A549 (cell line): ENCODE measurements at regions not wholly inside any gene's neighbourhood (a gene's known extent, or its start where the extent isn't known, plus 50 kb on each side); places are given as distances from the start of the nearest gene placed in this dataset.

ENCODE experiments used
- ATAC-seq, 2 experiments: fragments of 200-7000 bp in 1 of 2; fragments of >200 bp in 1 of 2; cut with Nextera tagmentation in 1 of 2; cut with Tn5 transposase in 1 of 2; 3 replicates each; pipeline versions ENCODE4 v1.8.0 to v1.9.1; 2018 to 2020; ENCODE audit warnings: mild to moderate bottlenecking in 1 of 2, moderate library complexity in 1 of 2
- CTCF ChIA-PET: fragments of 300-600 bp; sonication (Branson Sonifier 250); formaldehyde crosslinking; extraction: SDS; loops from one replicate; lab custom pipeline; 2021; ENCODE audit warnings: antibody characterized with exemption, inconsistent platforms; lab: Yijun Ruan, JAX
- POLR2A ChIA-PET: fragments of 350-600 bp; formaldehyde crosslinking; extraction: SDS; loops from one replicate; lab custom pipeline; 2021; ENCODE audit warnings: antibody characterized with exemption, inconsistent platforms; lab: Yijun Ruan, JAX
- DNase-seq, 2 experiments: peaks; one replicate each; pipeline versions ENCODE4 v3.0.0 to v3.0.0-alpha.2; 2011 to 2016; ENCODE audit warnings: low read depth in 1 of 2, low spot score in 1 of 2
- FAIRE-seq: peaks from 2 replicates; lab custom pipeline; 2011; peaks lifted over from hg19 to GRCh38; lab: Jason Lieb, UNC
- H3K27ac ChIP-seq, 2 experiments: fragments of >200 bp; sonication (Bioruptor Twin); formaldehyde crosslinking; 3 replicates each; pipeline ENCODE4 v1.5.1; 2016 to 2017
- H3K4me1 ChIP-seq: fragments of >200 bp; sonication (Bioruptor Twin); formaldehyde crosslinking; 3 replicates; pipeline ENCODE4 v1.6.1; 2016
- H3K4me2 ChIP-seq: fragments of >200 bp; sonication (Bioruptor Twin); formaldehyde crosslinking; 3 replicates; pipeline ENCODE4 v1.6.1; 2016
- H3K4me3 ChIP-seq: fragments of >200 bp; sonication (Bioruptor Twin); formaldehyde crosslinking; 3 replicates; pipeline ENCODE4 v1.5.1; 2016
- H3K9me3 ChIP-seq: fragments of >200 bp; sonication (Bioruptor Twin); formaldehyde crosslinking; 3 replicates; pipeline ENCODE4 v1.6.1; 2016
- ATOH8 ChIP-seq: fragments of 250-450 bp; sonication (Bioruptor Pico); IDR thresholded peaks from 2 replicates; pipeline ENCODE4 v1.5.0; 2020; ENCODE audit warnings: low read depth, mild to moderate bottlenecking, moderate library complexity
- BHLHE40 ChIP-seq: IDR thresholded peaks from 2 replicates; pipeline ENCODE4 v1.6.1; 2012; ENCODE audit warnings: low read depth, low read length, inconsistent platforms
- CTCF ChIP-seq: fragments of >200 bp; sonication (Bioruptor Twin); formaldehyde crosslinking; IDR thresholded peaks from 3 replicates; pipeline ENCODE4 v1.5.1; 2016
- EP300 ChIP-seq, 2 experiments: fragments of >200 bp; sonication (Bioruptor Twin); formaldehyde crosslinking; IDR thresholded peaks; 2 replicates in 1 of 2; 3 replicates in 1 of 2; pipeline ENCODE4 v1.6.1; 2016 to 2017
- ESRRA ChIP-seq: fragments of 150-350 bp; IDR thresholded peaks from 2 replicates; pipeline ENCODE4 v1.6.1; 2014; ENCODE audit warnings: mild to moderate bottlenecking, low read length, borderline replicate concordance
- FOSB ChIP-seq: fragments of 250-450 bp; sonication (Bioruptor Pico); IDR thresholded peaks from 2 replicates; pipeline ENCODE4 v1.5.0; 2020; ENCODE audit warnings: mild to moderate bottlenecking, moderate library complexity
- FOSL2 ChIP-seq, 2 experiments: fragments of 450-650 bp in 1 of 2; fragments of >200 bp in 1 of 2; sonication (Bioruptor Twin) in 1 of 2; formaldehyde crosslinking; IDR thresholded peaks; 2 replicates each; pipeline versions ENCODE4 v1.5.0 to v1.6.1; 2016 to 2020; ENCODE audit warnings: mild to moderate bottlenecking in 1 of 2, moderate library complexity in 1 of 2
- FOXS1 ChIP-seq: fragments of 250-450 bp; sonication (Bioruptor Pico); IDR thresholded peaks from 2 replicates; pipeline ENCODE4 v1.5.0; 2020; ENCODE audit warnings: mild to moderate bottlenecking, moderate library complexity
- GATA3 ChIP-seq: IDR thresholded peaks from 2 replicates; pipeline ENCODE4 v1.6.1; 2012; ENCODE audit warnings: borderline replicate concordance
- HDAC2 ChIP-seq: fragments of 200-600 bp; sonication (generic); IDR thresholded peaks from 2 replicates; pipeline ENCODE4 v1.6.1; 2016
- HES2 ChIP-seq: fragments of >200 bp; sonication (Bioruptor Twin); formaldehyde crosslinking; IDR thresholded peaks from 2 replicates; pipeline ENCODE4 v1.6.1; 2016
- HOXA7 ChIP-seq: fragments of 250-450 bp; sonication (Bioruptor Pico); IDR thresholded peaks from 2 replicates; pipeline ENCODE4 v1.5.0; 2020; ENCODE audit warnings: mild to moderate bottlenecking, moderate library complexity
- JUN ChIP-seq, 2 experiments: fragments of >200 bp; sonication (Bioruptor Twin); formaldehyde crosslinking; IDR thresholded peaks; 2 replicates in 1 of 2; 3 replicates in 1 of 2; pipeline ENCODE4 v1.6.1; 2016 to 2017
- KDM1A ChIP-seq: fragments of 200-600 bp; sonication (generic); IDR thresholded peaks from 2 replicates; pipeline ENCODE4 v1.6.1; 2016; ENCODE audit warnings: low read depth, mild to moderate bottlenecking
- MAZ ChIP-seq: fragments of 150-350 bp; IDR thresholded peaks from 2 replicates; pipeline ENCODE4 v1.6.1; 2014; ENCODE audit warnings: antibody characterized with exemption, low read depth, low read length, borderline replicate concordance
- MYC ChIP-seq: IDR thresholded peaks from 2 replicates; pipeline ENCODE4 v1.6.1; 2012; ENCODE audit warnings: mild to moderate bottlenecking, inconsistent platforms, low read length, improper control_type of control experiment, borderline replicate concordance
- PBX3 ChIP-seq: IDR thresholded peaks from 2 replicates; pipeline ENCODE4 v1.6.1; 2012
- PHF8 ChIP-seq: fragments of 200-600 bp; sonication (generic); IDR thresholded peaks from 2 replicates; pipeline ENCODE4 v1.6.1; 2016; ENCODE audit warnings: low read depth, mild to moderate bottlenecking, antibody characterized with exemption, moderate library complexity, borderline replicate concordance
- POLR2A ChIP-seq: IDR thresholded peaks from 2 replicates; pipeline ENCODE4 v1.6.1; 2012; ENCODE audit warnings: mild to moderate bottlenecking, low read length
- POLR2AphosphoS2 ChIP-seq: conservative IDR thresholded peaks from 2 replicates; pipeline ENCODE4 v1.6.1; 2012; ENCODE audit warnings: low read length, improper control_type of control experiment, inconsistent platforms
- RCOR1 ChIP-seq: fragments of 150-350 bp; IDR thresholded peaks from 2 replicates; pipeline ENCODE4 v1.6.1; 2014; ENCODE audit warnings: antibody characterized with exemption, low read length, low read depth
- REST ChIP-seq: fragments of 200-600 bp; sonication (generic); IDR thresholded peaks from 2 replicates; pipeline ENCODE4 v1.6.1; 2016; ENCODE audit warnings: antibody characterized with exemption, mild to moderate bottlenecking, moderate library complexity
- SMC3 ChIP-seq: fragments of >200 bp; sonication (Bioruptor Twin); formaldehyde crosslinking; IDR thresholded peaks from 3 replicates; pipeline ENCODE4 v1.6.1; 2018; ENCODE audit warnings: inconsistent platforms
- TFCP2L1 ChIP-seq: fragments of 250-450 bp; sonication (Bioruptor Pico); IDR thresholded peaks from 2 replicates; pipeline ENCODE4 v1.5.0; 2021; ENCODE audit warnings: mild to moderate bottlenecking
- TP53 ChIP-seq: fragments of 250-450 bp; sonication (Bioruptor Pico); IDR thresholded peaks from 2 replicates; pipeline ENCODE4 v1.5.0; 2021; ENCODE audit warnings: mild to moderate bottlenecking, moderate library complexity
- USF2 ChIP-seq: fragments of 450-650 bp; IDR thresholded peaks from 2 replicates; pipeline ENCODE4 v1.6.1; 2014; ENCODE audit warnings: antibody characterized with exemption
- ZC3H11A ChIP-seq: fragments of 450-650 bp; IDR thresholded peaks from 2 replicates; pipeline ENCODE4 v1.6.1; 2014; ENCODE audit warnings: antibody characterized with exemption, mild to moderate bottlenecking
- ZFP36 ChIP-seq: fragments of 450-650 bp; IDR thresholded peaks from 2 replicates; pipeline ENCODE4 v1.6.1; 2014; ENCODE audit warnings: borderline replicate concordance; ENCODE audit not compliant: partially characterized antibody
- WGBS: methylation state at CpG from one replicate; pipeline ENCODE4 v1.1.6; 2017; ENCODE audit errors: missing lambda C conversion rate; 5-methylcytosine and 5-hydroxymethylcytosine counted together

- peaks cover 48% of the 10 kb centered on the region for H3K9me3 ChIP-seq
- H3K4me3 ChIP-seq, result no peak overlapping the region
- no peak for DNase-seq
- no peak overlapping the region for H3K27ac ChIP-seq
- no peaks in the 10 kb centered on the region for H3K4me1 ChIP-seq
- FAIRE-seq, result no peak
- ChIA-PET CTCF (interaction anchor here (1.1 to 9.4 kb wide), 5 partner anchors 9 to 573 kb away, joined by 4 to 88 read pairs (median 6); no protein-coding TSS in a partner anchor), POLR2A (no interaction called here)
- TF ChIP-seq POLR2A, result no peak
- TF ChIP-seq FOXS1 (CRISPR knock-in tag), result no peak
- no peak for TF ChIP-seq JUN (IDR thresholded peaks at IDR 0.05)
- no peak for TF ChIP-seq KDM1A
- no peak for TF ChIP-seq ATOH8 (CRISPR knock-in tag)
- no peak for TF ChIP-seq FOSL2 (IDR thresholded peaks at IDR 0.05)
- TF ChIP-seq FOSL2 (CRISPR knock-in tag; IDR thresholded peaks at IDR 0.05), result no peak
- no peak for TF ChIP-seq TP53 (CRISPR knock-in tag)
- TF ChIP-seq MAZ, result no peak
- TF ChIP-seq SMC3, result no peak
- no peak for TF ChIP-seq PBX3
- no peak for TF ChIP-seq PHF8
- no peak for TF ChIP-seq RCOR1
- no peak for TF ChIP-seq BHLHE40
- TF ChIP-seq FOSB (CRISPR knock-in tag), result no peak
- no peak for TF ChIP-seq ESRRA
- no peak for TF ChIP-seq ZC3H11A
- no peak for TF ChIP-seq POLR2AphosphoS2
- TF ChIP-seq GATA3, result no peak
- H3K4me2 ChIP-seq, result no peak overlapping the region
- ATAC-seq, result no peak
- WGBS, result 0% methylated on average over 3 of the region's 3 CpGs
Observed at GRCh38 chr19:33988601-33989000, 183.7 kb upstream of the LSM14A start.

GRCh38 chr19:33997690-33998089, 174.6 kb upstream of the LSM14A start:
- POLR2A ChIA-PET, result interaction anchor here (1.0 to 1.4 kb wide), 3 partner anchors 200 to 220 kb away, joined by 3 to 4 read pairs (median 3); no protein-coding TSS in a partner anchor
- Histone ChIP-seq H3K9me3 (peaks cover 12% of the 10 kb centered on the region; the same call in 2 of the 3 replicates), H3K27ac (no peak overlapping the region), H3K4me2 (peak overlapping the region; percentile 38), H3K4me3 (peak overlapping the region; percentile 3; the same call in 1 of the 3 replicates), H3K4me1 (peaks cover 10% of the 10 kb centered on the region; the same call in 2 of the 3 replicates)
- CTCF ChIA-PET, result interaction anchor here (0.6 to 3.2 kb wide), 49 partner anchors 9 to 1699 kb away, joined by 3 to 84 read pairs (median 4); partner anchors contain the start of gene KCTD15
- FAIRE-seq (peak; percentile 100), ATAC-seq (no peak), DNase-seq (no peak)
- WGBS, result 6% methylated on average over 2 of the region's 2 CpGs
- TF ChIP-seq HDAC2 (no peak), TP53 (CRISPR knock-in tag) (no peak), BHLHE40 (no peak), HOXA7 (CRISPR knock-in tag) (no peak), FOXS1 (CRISPR knock-in tag) (no peak), CTCF (peak; percentile 63), PHF8 (no peak), HES2 (no peak), ZFP36 (no peak), ZC3H11A (no peak), TFCP2L1 (CRISPR knock-in tag) (no peak), KDM1A (no peak), SMC3 (peak; percentile 55; the same call in 2 of the 3 replicates), PBX3 (no peak), USF2 (no peak), EP300 (IDR thresholded peaks at IDR 0.05) (no peak), REST (no peak), MYC (no peak)
